ENCODE measurements at regions not wholly inside any gene's neighbourhood (a gene's known extent, or its start where the extent isn't known, plus 50 kb on each side); places are given as distances from the start of the nearest gene placed in this dataset.

DNA sequence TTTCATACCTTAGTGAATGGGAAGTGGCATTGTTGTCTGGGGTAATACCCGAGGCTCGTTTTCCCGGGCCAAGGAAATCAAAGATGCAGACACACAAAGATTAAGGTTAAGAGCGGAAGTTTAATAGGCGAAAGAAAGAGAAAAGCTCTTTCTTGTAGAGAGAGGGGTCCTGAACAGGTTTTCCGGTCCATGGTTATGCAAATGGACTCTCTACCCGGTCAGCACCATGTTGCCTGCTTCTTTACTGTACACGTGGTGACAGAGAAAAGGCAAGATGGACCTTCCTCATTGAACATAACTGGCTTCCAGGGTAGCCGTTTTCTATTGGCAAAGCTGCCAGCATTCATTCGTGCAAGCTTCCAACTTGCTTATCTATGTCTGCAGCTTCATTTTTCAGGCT is 2063.5 kb downstream of the SUCLG1 start:
- no peak for TF ChIP-seq CTCF (IDR thresholded peaks at IDR 0.05; ENCODE audit: borderline replicate concordance, extremely low read depth, low read length, poor library complexity, severe bottlenecking)
- no peak for TF ChIP-seq EZH2 (IDR thresholded peaks at IDR 0.05; ENCODE audit: borderline replicate concordance, low read depth, low read length, severe bottlenecking)
